ENCODE measurements at regions not wholly inside any gene's neighbourhood (a gene's known extent, or its start where the extent isn't known, plus 50 kb on each side); places are given as distances from the start of the nearest gene placed in this dataset.

GRCh38 chr1:81155131-81155530 lies 645.6 kb upstream of the ADGRL2 start:
- TF ChIP-seq, protein P1, sequence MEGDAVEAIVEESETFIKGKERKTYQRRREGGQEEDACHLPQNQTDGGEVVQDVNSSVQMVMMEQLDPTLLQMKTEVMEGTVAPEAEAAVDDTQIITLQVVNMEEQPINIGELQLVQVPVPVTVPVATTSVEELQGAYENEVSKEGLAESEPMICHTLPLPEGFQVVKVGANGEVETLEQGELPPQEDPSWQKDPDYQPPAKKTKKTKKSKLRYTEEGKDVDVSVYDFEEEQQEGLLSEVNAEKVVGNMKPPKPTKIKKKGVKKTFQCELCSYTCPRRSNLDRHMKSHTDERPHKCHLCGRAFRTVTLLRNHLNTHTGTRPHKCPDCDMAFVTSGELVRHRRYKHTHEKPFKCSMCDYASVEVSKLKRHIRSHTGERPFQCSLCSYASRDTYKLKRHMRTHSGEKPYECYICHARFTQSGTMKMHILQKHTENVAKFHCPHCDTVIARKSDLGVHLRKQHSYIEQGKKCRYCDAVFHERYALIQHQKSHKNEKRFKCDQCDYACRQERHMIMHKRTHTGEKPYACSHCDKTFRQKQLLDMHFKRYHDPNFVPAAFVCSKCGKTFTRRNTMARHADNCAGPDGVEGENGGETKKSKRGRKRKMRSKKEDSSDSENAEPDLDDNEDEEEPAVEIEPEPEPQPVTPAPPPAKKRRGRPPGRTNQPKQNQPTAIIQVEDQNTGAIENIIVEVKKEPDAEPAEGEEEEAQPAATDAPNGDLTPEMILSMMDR (IDR thresholded peaks at IDR 0.05; ENCODE audit: insufficient read depth, low read length), result no peak
- no peak for TF ChIP-seq POLR2AphosphoS5 (IDR thresholded peaks at IDR 0.05; ENCODE audit: low read depth)
